Smooth muscle cell (in vitro differentiated cells): ENCODE measurements at regions not wholly inside any gene's neighbourhood (a gene's known extent, or its start where the extent isn't known, plus 50 kb on each side); places are given as distances from the start of the nearest gene placed in this dataset.

Experiments used
- DNase-seq: peaks from one replicate; lab custom pipeline; 2025; ENCODE audit not compliant: unreplicated experiment; lab: John Stamatoyannopoulos, UW
- H2AFZ ChIP-seq: fragments of 200-600 bp; sonication (generic); 2 replicates; pipeline ENCODE4 v1.6.0; 2016; ENCODE audit warnings: antibody characterized with exemption, low read depth, mild to moderate bottlenecking
- H3F3A ChIP-seq: fragments of 200-600 bp; sonication (generic); 2 replicates; pipeline ENCODE4 v1.6.0; 2017; ENCODE audit warnings: antibody characterized with exemption, low read depth
- H3K27ac ChIP-seq: fragments of 200-600 bp; sonication (generic); 2 replicates; pipeline ENCODE4 v1.5.1; 2016; ENCODE audit warnings: low read depth, mild to moderate bottlenecking
- H3K27me3 ChIP-seq: fragments of 200-600 bp; sonication (generic); 2 replicates; pipeline ENCODE4 v1.6.1; 2016; ENCODE audit warnings: low read depth, mild to moderate bottlenecking
- H3K36me3 ChIP-seq: fragments of 200-600 bp; sonication (generic); 2 replicates; pipeline ENCODE4 v1.5.1; 2016; ENCODE audit warnings: low read depth
- H3K4me1 ChIP-seq: fragments of 200-600 bp; sonication (generic); 2 replicates; pipeline ENCODE4 v1.5.1; 2016; ENCODE audit warnings: low read depth
- H3K4me2 ChIP-seq: fragments of 200-600 bp; sonication (generic); 2 replicates; pipeline ENCODE4 v1.6.0; 2016; ENCODE audit warnings: mild to moderate bottlenecking
- H3K4me3 ChIP-seq: fragments of 200-600 bp; sonication (generic); 2 replicates; pipeline ENCODE4 v1.5.1; 2016; ENCODE audit warnings: mild to moderate bottlenecking
- H3K79me2 ChIP-seq: fragments of 200-600 bp; sonication (generic); 2 replicates; pipeline ENCODE4 v1.6.0; 2016; ENCODE audit warnings: low read depth, mild to moderate bottlenecking
- H3K9ac ChIP-seq: fragments of 200-600 bp; sonication (generic); 2 replicates; pipeline ENCODE4 v1.6.0; 2016; ENCODE audit warnings: low read depth
- H3K9me3 ChIP-seq: fragments of 200-600 bp; sonication (generic); replicated peaks from 2 replicates; pipeline ENCODE4 v1.5.1; 2016; ENCODE audit warnings: low read depth
- H4K20me1 ChIP-seq: fragments of 200-600 bp; sonication (generic); 2 replicates; pipeline ENCODE4 v1.6.0; 2016; ENCODE audit warnings: low read depth
- CTCF ChIP-seq: fragments of 200-600 bp; sonication (generic); IDR thresholded peaks from 2 replicates; pipeline ENCODE4 v1.5.1; 2017; ENCODE audit warnings: borderline replicate concordance, mild to moderate bottlenecking, antibody characterized with exemption; ENCODE audit not compliant: insufficient read depth, poor library complexity, severe bottlenecking
- WGBS: methylation state at CpG from one replicate; pipeline ENCODE4 v1.1.7; 2016; ENCODE audit warnings: low lambda C conversion rate; 5-methylcytosine and 5-hydroxymethylcytosine counted together

- no peak for DNase-seq
- Histone ChIP-seq H3K4me3 (no peak overlapping the region), H3F3A (no peaks in the 10 kb centered on the region), H3K36me3 (no peaks in the 10 kb centered on the region), H3K9me3 (no peaks in the 10 kb centered on the region), H3K4me2 (no peak overlapping the region), H3K79me2 (no peaks in the 10 kb centered on the region), H2AFZ (no peak overlapping the region), H3K4me1 (peaks cover 11% of the 10 kb centered on the region), H4K20me1 (no peaks in the 10 kb centered on the region), H3K27ac (no peak overlapping the region), H3K27me3 (no peaks in the 10 kb centered on the region), H3K9ac (no peak overlapping the region)
- WGBS, result 93% methylated on average over 1 of the region's 1 CpG
- TF ChIP-seq CTCF, result no peak
Observed at GRCh38 chr5:97498657-97499056, 315.6 kb upstream of the RIOK2 start.

- H3F3A ChIP-seq, result no peaks in the 10 kb centered on the region
- H3K4me1 ChIP-seq, result peaks cover 11% of the 10 kb centered on the region
- H3K4me2 ChIP-seq, result no peak overlapping the region
- H3K79me2 ChIP-seq, result no peaks in the 10 kb centered on the region
- 93% methylated on average over 6 of the region's 6 CpGs for WGBS
- no peak for DNase-seq
- H3K9ac ChIP-seq, result no peak overlapping the region
- no peak for TF ChIP-seq CTCF
- H3K4me3 ChIP-seq, result no peak overlapping the region
- H3K27ac ChIP-seq, result no peak overlapping the region
- no peaks in the 10 kb centered on the region for H3K36me3 ChIP-seq
- no peaks in the 10 kb centered on the region for H4K20me1 ChIP-seq
- H3K9me3 ChIP-seq, result no peaks in the 10 kb centered on the region
- no peak overlapping the region for H2AFZ ChIP-seq
- no peaks in the 10 kb centered on the region for H3K27me3 ChIP-seq
Observed at GRCh38 chr5:97499605-97500004, 316.6 kb upstream of the RIOK2 start.

- Histone ChIP-seq H2AFZ (no peak overlapping the region), H3F3A (no peaks in the 10 kb centered on the region), H3K79me2 (no peaks in the 10 kb centered on the region), H3K4me1 (no peaks in the 10 kb centered on the region), H3K9ac (no peak overlapping the region), H3K36me3 (no peaks in the 10 kb centered on the region), H4K20me1 (no peaks in the 10 kb centered on the region), H3K27ac (no peak overlapping the region), H3K4me3 (no peak overlapping the region), H3K27me3 (no peaks in the 10 kb centered on the region), H3K9me3 (no peaks in the 10 kb centered on the region), H3K4me2 (no peak overlapping the region)
- no peak for DNase-seq
- 86% methylated on average over 3 of the region's 3 CpGs for WGBS
- TF ChIP-seq CTCF, result no peak
Observed at GRCh38 chr5:97501286-97501964, 318.4 kb upstream of the RIOK2 start.

GRCh38 chr5:97501965-97502305 lies 318.9 kb upstream of the RIOK2 start:
- Histone ChIP-seq H3K4me3 (no peak overlapping the region), H4K20me1 (no peaks in the 10 kb centered on the region), H3K9me3 (no peaks in the 10 kb centered on the region), H3K27me3 (no peaks in the 10 kb centered on the region), H3K27ac (no peak overlapping the region), H3K79me2 (no peaks in the 10 kb centered on the region), H3F3A (no peaks in the 10 kb centered on the region), H3K4me2 (no peak overlapping the region), H3K36me3 (no peaks in the 10 kb centered on the region), H2AFZ (no peak overlapping the region), H3K4me1 (no peaks in the 10 kb centered on the region), H3K9ac (no peak overlapping the region)
- TF ChIP-seq CTCF, result no peak
- no peak for DNase-seq
- 79% methylated on average over 3 of the region's 3 CpGs for WGBS
